IMR-90 (cell line): ENCODE measurements at regions not wholly inside any gene's neighbourhood (a gene's known extent, or its start where the extent isn't known, plus 50 kb on each side); places are given as distances from the start of the nearest gene placed in this dataset.

Experiments used
- MXI1 ChIP-seq: IDR thresholded peaks from 2 replicates; pipeline ENCODE4 v1.6.1; 2012; ENCODE audit warnings: low read depth, mild to moderate bottlenecking, low read length, moderate library complexity, borderline replicate concordance
- RFX5 ChIP-seq: IDR thresholded peaks from 2 replicates; pipeline ENCODE4 v1.8.0; 2012; ENCODE audit warnings: low read depth, mild to moderate bottlenecking, low read length, moderate library complexity
- TF ChIP-seq, protein P1 (sequence below): conservative IDR thresholded peaks from 2 replicates; pipeline ENCODE4 v1.5.1; 2012; ENCODE audit warnings: mild to moderate bottlenecking, low read depth, low read length, improper control_type of control experiment
- TF ChIP-seq, protein P2 (sequence below): fragments of 150-350 bp; IDR thresholded peaks from 2 replicates; pipeline ENCODE4 v1.6.1; 2017; ENCODE audit warnings: mild to moderate bottlenecking, antibody characterized with exemption, low read length, low read depth

GRCh38 chr1:200298242-200298641, 111.6 kb downstream of the ZNF281 start:
- TF ChIP-seq MXI1 = no peak
- TF ChIP-seq, protein P1, sequence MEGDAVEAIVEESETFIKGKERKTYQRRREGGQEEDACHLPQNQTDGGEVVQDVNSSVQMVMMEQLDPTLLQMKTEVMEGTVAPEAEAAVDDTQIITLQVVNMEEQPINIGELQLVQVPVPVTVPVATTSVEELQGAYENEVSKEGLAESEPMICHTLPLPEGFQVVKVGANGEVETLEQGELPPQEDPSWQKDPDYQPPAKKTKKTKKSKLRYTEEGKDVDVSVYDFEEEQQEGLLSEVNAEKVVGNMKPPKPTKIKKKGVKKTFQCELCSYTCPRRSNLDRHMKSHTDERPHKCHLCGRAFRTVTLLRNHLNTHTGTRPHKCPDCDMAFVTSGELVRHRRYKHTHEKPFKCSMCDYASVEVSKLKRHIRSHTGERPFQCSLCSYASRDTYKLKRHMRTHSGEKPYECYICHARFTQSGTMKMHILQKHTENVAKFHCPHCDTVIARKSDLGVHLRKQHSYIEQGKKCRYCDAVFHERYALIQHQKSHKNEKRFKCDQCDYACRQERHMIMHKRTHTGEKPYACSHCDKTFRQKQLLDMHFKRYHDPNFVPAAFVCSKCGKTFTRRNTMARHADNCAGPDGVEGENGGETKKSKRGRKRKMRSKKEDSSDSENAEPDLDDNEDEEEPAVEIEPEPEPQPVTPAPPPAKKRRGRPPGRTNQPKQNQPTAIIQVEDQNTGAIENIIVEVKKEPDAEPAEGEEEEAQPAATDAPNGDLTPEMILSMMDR = no peak
- TF ChIP-seq RFX5 = no peak
- TF ChIP-seq, protein P2, sequence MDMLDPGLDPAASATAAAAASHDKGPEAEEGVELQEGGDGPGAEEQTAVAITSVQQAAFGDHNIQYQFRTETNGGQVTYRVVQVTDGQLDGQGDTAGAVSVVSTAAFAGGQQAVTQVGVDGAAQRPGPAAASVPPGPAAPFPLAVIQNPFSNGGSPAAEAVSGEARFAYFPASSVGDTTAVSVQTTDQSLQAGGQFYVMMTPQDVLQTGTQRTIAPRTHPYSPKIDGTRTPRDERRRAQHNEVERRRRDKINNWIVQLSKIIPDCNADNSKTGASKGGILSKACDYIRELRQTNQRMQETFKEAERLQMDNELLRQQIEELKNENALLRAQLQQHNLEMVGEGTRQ = no peak
